ENCODE measurements at regions not wholly inside any gene's neighbourhood (a gene's known extent, or its start where the extent isn't known, plus 50 kb on each side); places are given as distances from the start of the nearest gene placed in this dataset.

- TF ChIP-seq CTCF (IDR thresholded peaks at IDR 0.05; ENCODE audit: low read length) (no peak), EZH2 (optimal IDR thresholded peaks at IDR 0.05; ENCODE audit: low read depth, low read length) (no peak), EZH2phosphoT487 (IDR thresholded peaks at IDR 0.05; ENCODE audit: low read length) (no peak)
Observed at GRCh38 chr7:115879171-115879570, 151.4 kb downstream of the TFEC start.
